NCI-H2029 (cell line): ENCODE measurements at regions not wholly inside any gene's neighbourhood (a gene's known extent, or its start where the extent isn't known, plus 50 kb on each side); places are given as distances from the start of the nearest gene placed in this dataset.
"Not testable (repeated sequence)": the region's sequence is repeated elsewhere in the genome, so short reads cannot be mapped to it uniquely, and the experiment has no call there.

Experiments used
- DNase-seq: peaks from one replicate; lab custom pipeline; 2025; lab: John Stamatoyannopoulos, UW

GRCh38 chr20:56769921-56770600 is 141.0 kb downstream of the TFAP2C start:
- no peak for DNase-seq

- no peak for DNase-seq
These were observed 144.6 kb downstream of the TFAP2C start for GRCh38 chr20:56773749-56774148.

GRCh38 chr20:56774873-56775272 is 145.8 kb downstream of the TFAP2C start:
- DNase-seq = no peak

- no peak for DNase-seq
These were observed 147.2 kb downstream of the TFAP2C start for GRCh38 chr20:56776345-56776744.

- DNase-seq = no peak
These were observed 149.7 kb downstream of the TFAP2C start for GRCh38 chr20:56778765-56779195.

GRCh38 chr20:56779452-56780143 is 150.5 kb downstream of the TFAP2C start:
- no peak for DNase-seq

- no peak for DNase-seq
These were observed 151.2 kb downstream of the TFAP2C start for GRCh38 chr20:56780266-56780665.

- no peak for DNase-seq
These were observed 152.1 kb downstream of the TFAP2C start for GRCh38 chr20:56781108-56781739.

GRCh38 chr20:56781987-56782560 is 153.0 kb downstream of the TFAP2C start:
- DNase-seq = not testable (repeated sequence)

GRCh38 chr20:56782814-56783213 is 153.7 kb downstream of the TFAP2C start:
- DNase-seq = not testable (repeated sequence)

GRCh38 chr20:56783826-56784225 is 154.7 kb downstream of the TFAP2C start:
- no peak for DNase-seq

GRCh38 chr20:56786503-56786902 is 157.4 kb downstream of the TFAP2C start:
- no peak for DNase-seq

- no peak for DNase-seq
These were observed 159.1 kb downstream of the TFAP2C start for GRCh38 chr20:56788041-56788670.

GRCh38 chr20:56788671-56789610 is 159.8 kb downstream of the TFAP2C start:
- DNase-seq = no peak

- DNase-seq = no peak
These were observed 164.8 kb downstream of the TFAP2C start for GRCh38 chr20:56793916-56794315.

- no peak for DNase-seq
These were observed 166.4 kb downstream of the TFAP2C start for GRCh38 chr20:56795492-56795891.

GRCh38 chr20:56796345-56796744 is 167.2 kb downstream of the TFAP2C start:
- no peak for DNase-seq

GRCh38 chr20:56797023-56797422 is 167.9 kb downstream of the TFAP2C start:
- no peak for DNase-seq

GRCh38 chr20:56798634-56799033 is 169.5 kb downstream of the TFAP2C start:
- no peak for DNase-seq

- no peak for DNase-seq
These were observed 170.1 kb downstream of the TFAP2C start for GRCh38 chr20:56799187-56799586.

- DNase-seq = no peak
These were observed 171.0 kb downstream of the TFAP2C start for GRCh38 chr20:56800088-56800487.
